GM12878 (cell line): ENCODE measurements at regions not wholly inside any gene's neighbourhood (a gene's known extent, or its start where the extent isn't known, plus 50 kb on each side); places are given as distances from the start of the nearest gene placed in this dataset.

Experiments used
- ATAC-seq: fragments of 200-7000 bp; cut with Tn5 transposase; 3 replicates; pipeline ENCODE4 v1.9.1; 2020; ENCODE audit warnings: mild to moderate bottlenecking, moderate library complexity
- BruUV-seq: library from RNA; stranded (reverse); fragments of 400-500 nt; replicated peaks from 2 replicates; lab custom pipeline; 2021; lab: Mats Ljungman, UMichigan
- CTCF ChIA-PET: fragments of 300-600 bp; sonication (Branson Sonifier 250); formaldehyde crosslinking; extraction: SDS; loops from one replicate; lab custom pipeline; 2021; ENCODE audit warnings: inconsistent platforms; lab: Yijun Ruan, JAX
- POLR2A ChIA-PET: fragments of 350-600 bp; formaldehyde crosslinking; extraction: SDS; loops from one replicate; lab custom pipeline; 2021; ENCODE audit warnings: inconsistent platforms; lab: Charles Lee
- RAD21 ChIA-PET: fragments of 300-600 bp; sonication (Branson Sonifier 250); formaldehyde crosslinking; loops from one replicate; lab custom pipeline; 2023; ENCODE audit warnings: antibody characterized with exemption; ENCODE audit not compliant: unreplicated experiment; lab: Charles Lee
- SMC1A ChIA-PET: fragments of 300-600 bp; sonication (Branson Sonifier 250); formaldehyde crosslinking; loops from one replicate; lab custom pipeline; 2023; ENCODE audit not compliant: unreplicated experiment, uncharacterized antibody; lab: Charles Lee
- DNase-seq: peaks from one replicate; pipeline ENCODE4 v3.0.0-alpha.2; 2011; ENCODE audit warnings: low read depth, low spot score
- FAIRE-seq: peaks from 3 replicates; lab custom pipeline; 2011; peaks lifted over from hg19 to GRCh38; lab: Jason Lieb, UNC
- H2AFZ ChIP-seq: 2 replicates; pipeline ENCODE4 v1.6.0; 2011; ENCODE audit warnings: low read depth, low read length, control low read depth; ENCODE audit not compliant: control insufficient read depth
- H3K27ac ChIP-seq: 2 replicates; pipeline ENCODE4 v1.5.1; 2011; ENCODE audit warnings: control low read depth; ENCODE audit not compliant: control insufficient read depth, insufficient read depth
- H3K27me3 ChIP-seq, 2 experiments: replicated peaks in 1 of 2; 2 replicates each; pipeline versions ENCODE4 v1.6.0 to v1.6.1; 2011; ENCODE audit warnings: low read length in 1 of 2; ENCODE audit not compliant: control insufficient read depth in 2 of 2, insufficient read depth in 2 of 2
- H3K36me3 ChIP-seq, 2 experiments: 2 replicates each; pipeline ENCODE4 v1.5.1; 2011; ENCODE audit warnings: low read length in 1 of 2; ENCODE audit not compliant: control insufficient read depth in 2 of 2, insufficient read depth in 2 of 2
- H3K4me1 ChIP-seq: 2 replicates; pipeline ENCODE4 v1.6.1; 2011; ENCODE audit warnings: mild to moderate bottlenecking, low read length, moderate library complexity, mixed read lengths; ENCODE audit not compliant: control insufficient read depth, insufficient read depth
- H3K4me2 ChIP-seq: 2 replicates; pipeline ENCODE4 v1.6.0; 2011; ENCODE audit warnings: control low read depth; ENCODE audit not compliant: control insufficient read depth, insufficient read depth
- H3K4me3 ChIP-seq: fragments of 200-600 bp; sonication (generic); 2 replicates; pipeline ENCODE4 v1.5.1; 2016
- H3K79me2 ChIP-seq: 2 replicates; pipeline ENCODE4 v1.6.0; 2011; ENCODE audit warnings: low read length; ENCODE audit not compliant: control insufficient read depth, insufficient read depth
- H3K9ac ChIP-seq: 2 replicates; pipeline ENCODE4 v1.8.0; 2011; ENCODE audit warnings: low read length, control low read depth, mixed read lengths; ENCODE audit not compliant: control insufficient read depth, insufficient read depth
- H3K9me3 ChIP-seq: replicated peaks from 3 replicates; pipeline ENCODE4 v1.5.1; 2011; ENCODE audit warnings: mild to moderate bottlenecking, low read length; ENCODE audit not compliant: control insufficient read depth, insufficient read depth
- H4K20me1 ChIP-seq: 2 replicates; pipeline ENCODE4 v1.6.0; 2011; ENCODE audit not compliant: control insufficient read depth, insufficient read depth
- BACH1 ChIP-seq: fragments of 450-650 bp; IDR thresholded peaks from 2 replicates; pipeline ENCODE4 v1.6.1; 2017; ENCODE audit warnings: mild to moderate bottlenecking, borderline replicate concordance
- BCLAF1 ChIP-seq: fragments of 450-650 bp; IDR thresholded peaks from 2 replicates; pipeline ENCODE4 v1.6.1; 2017; ENCODE audit warnings: antibody characterized with exemption, mild to moderate bottlenecking, moderate library complexity
- CREB1 ChIP-seq: IDR thresholded peaks from 2 replicates; pipeline ENCODE4 v1.6.1; 2012; ENCODE audit warnings: low read depth, mild to moderate bottlenecking, inconsistent platforms
- E4F1 ChIP-seq: fragments of 450-650 bp; IDR thresholded peaks from 2 replicates; pipeline ENCODE4 v1.6.1; 2018; ENCODE audit warnings: borderline replicate concordance, mild to moderate bottlenecking; ENCODE audit not compliant: partially characterized antibody
- ELK1 ChIP-seq: IDR thresholded peaks from 2 replicates; pipeline ENCODE4 v1.6.1; 2012; ENCODE audit warnings: low read depth, low read length, improper control_type of control experiment
- HCFC1 ChIP-seq: fragments of 150-350 bp; IDR thresholded peaks from 2 replicates; pipeline ENCODE4 v1.6.1; 2014; ENCODE audit warnings: low read length
- IRF3 ChIP-seq: fragments of 450-650 bp; IDR thresholded peaks from 2 replicates; pipeline ENCODE4 v1.6.1; 2014; ENCODE audit warnings: mild to moderate bottlenecking
- NBN ChIP-seq: fragments of 450-650 bp; IDR thresholded peaks from 2 replicates; pipeline ENCODE4 v1.6.1; 2016
- NFYB ChIP-seq: IDR thresholded peaks from 2 replicates; pipeline ENCODE4 v1.6.1; 2011; ENCODE audit warnings: low read depth, mild to moderate bottlenecking, low read length, improper control_type of control experiment, moderate library complexity; ENCODE audit not compliant: insufficient read depth
- NR2C1 ChIP-seq: fragments of 450-650 bp; IDR thresholded peaks from 2 replicates; pipeline ENCODE4 v1.6.1; 2017; ENCODE audit warnings: antibody characterized with exemption, mild to moderate bottlenecking, moderate library complexity
- PML ChIP-seq: IDR thresholded peaks from 2 replicates; pipeline ENCODE4 v1.6.1; 2012; ENCODE audit warnings: low read length, inconsistent platforms
- RFX5 ChIP-seq: IDR thresholded peaks from 2 replicates; pipeline ENCODE4 v1.6.1; 2011; ENCODE audit warnings: low read depth, low read length, improper control_type of control experiment
- SREBF1 ChIP-seq: IDR thresholded peaks from 2 replicates; pipeline ENCODE4 v1.6.1; 2012; ENCODE audit warnings: mild to moderate bottlenecking, low read length
- SUZ12 ChIP-seq: fragments of 200-600 bp; sonication (generic); IDR thresholded peaks from one replicate; pipeline ENCODE4 v1.6.1; 2018; ENCODE audit warnings: antibody characterized with exemption, mild to moderate bottlenecking; ENCODE audit not compliant: unreplicated experiment
- USF2 ChIP-seq: IDR thresholded peaks from 2 replicates; pipeline ENCODE4 v1.6.1; 2011; ENCODE audit warnings: low read depth, low read length, improper control_type of control experiment, borderline replicate concordance
- WRNIP1 ChIP-seq: IDR thresholded peaks from 2 replicates; pipeline ENCODE4 v1.6.1; 2011; ENCODE audit warnings: low read depth, low read length, improper control_type of control experiment, borderline replicate concordance
- ZNF274 ChIP-seq: IDR thresholded peaks from one replicate; pipeline ENCODE4 v1.8.0; 2011; ENCODE audit not compliant: insufficient read length, insufficient read depth
- WGBS: methylation state at CpG from one replicate; pipeline ENCODE4 v1.1.6; 2016; ENCODE audit warnings: low lambda C conversion rate; ENCODE audit not compliant: insufficient replicate concordance, insufficient coverage; ENCODE audit errors: missing lambda C conversion rate; 5-methylcytosine and 5-hydroxymethylcytosine counted together
- in situ Hi-C: fragments of 300-500 bp; cut with MboI; formaldehyde crosslinking; loops from 9 replicates; pipeline ENCODE4 v1.14.3; 2018; ENCODE audit warnings: mixed read lengths
- intact Hi-C: fragments of 100-400 bp; cut with micrococcal nuclease; formaldehyde crosslinking; loops from one replicate; pipeline ENCODE4 v1.14.2; 2022; ENCODE audit not compliant: unreplicated experiment

DNA sequence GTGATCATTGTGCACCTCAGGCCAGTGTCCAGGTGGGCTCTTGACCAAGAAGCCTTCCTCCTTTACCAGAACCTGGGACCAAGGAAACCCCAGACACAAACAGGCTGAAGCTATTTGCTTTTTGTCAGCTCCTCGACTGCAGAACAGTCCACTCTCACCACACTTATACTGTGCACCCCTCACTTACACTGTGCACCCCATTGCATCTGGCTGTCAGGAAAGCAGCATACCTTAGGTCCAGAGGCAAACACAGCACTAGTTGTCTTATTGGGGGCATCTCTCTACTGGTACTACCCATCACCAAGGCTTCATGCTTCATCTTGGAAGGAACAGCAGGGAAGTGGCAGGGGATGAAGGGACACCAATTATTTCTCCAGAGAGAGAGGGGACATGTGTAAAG lies 198.1 kb downstream of the CXCL12 start:
- POLR2A ChIA-PET, result no interaction called here
- no peaks in the 10 kb centered on the region for H4K20me1 ChIP-seq
- H3K27me3 ChIP-seq, result no peaks in the 10 kb centered on the region
- 33% methylated on average over 1 of the region's 1 CpG for whole genome bisulfite sequencing
- H3K9ac ChIP-seq, result no peak overlapping the region
- H3K79me2 ChIP-seq, result no peaks in the 10 kb centered on the region
- no peak overlapping the region for H2AFZ ChIP-seq
- no TSS peak for BruUV-seq
- ATAC-seq, result no peak
- no peak overlapping the region for H3K4me3 ChIP-seq
- H3K4me1 ChIP-seq, result no peaks in the 10 kb centered on the region
- no peak for FAIRE-seq
- no peaks in the 10 kb centered on the region for H3K9me3 ChIP-seq
- in situ Hi-C loops (no loop called here), intact Hi-C loops (no loop called here)
- RAD21 ChIA-PET, result no interaction called here
- SMC1A ChIA-PET, result no interaction called here
- no peak overlapping the region for H3K4me2 ChIP-seq
- DNase-seq, result no peak
- CTCF ChIA-PET, result no interaction called here
- no peak overlapping the region for H3K27ac ChIP-seq
- H3K36me3 ChIP-seq, result no peaks in the 10 kb centered on the region
- TF ChIP-seq NR2C1 (no peak), CREB1 (no peak), HCFC1 (no peak), ELK1 (no peak), NBN (no peak), BACH1 (no peak), SREBF1 (no peak), RFX5 (no peak), WRNIP1 (no peak), E4F1 (no peak), NFYB (no peak), SUZ12 (no peak), IRF3 (no peak), USF2 (no peak), PML (no peak), BCLAF1 (no peak), ZNF274 (no peak)
